Stimulated activated CD4-positive, alpha-beta T cell treated with anti-CD3 and anti-CD28 coated beads, Interleukin-2, amount 100 ng/mL, for 48 hours (primary cell): ENCODE measurements at regions not wholly inside any gene's neighbourhood (a gene's known extent, or its start where the extent isn't known, plus 50 kb on each side); places are given as distances from the start of the nearest gene placed in this dataset.
"Not testable (repeated sequence)": the region's sequence is repeated elsewhere in the genome, so short reads cannot be mapped to it uniquely, and the experiment has no call there.

Experiments used
- DNase-seq, 2 donors: peaks; one replicate each; pipeline ENCODE4 v3.0.0-alpha.2; 2020

GRCh38 chr4:138487230-138487629 lies 245.1 kb upstream of the SLC7A11 start:
- no peak for DNase-seq

- DNase-seq = no peak
These were observed 243.3 kb upstream of the SLC7A11 start for GRCh38 chr4:138485498-138485897.

- DNase-seq = no peak
These were observed 233.0 kb upstream of the SLC7A11 start for GRCh38 chr4:138475116-138475515.

DNA sequence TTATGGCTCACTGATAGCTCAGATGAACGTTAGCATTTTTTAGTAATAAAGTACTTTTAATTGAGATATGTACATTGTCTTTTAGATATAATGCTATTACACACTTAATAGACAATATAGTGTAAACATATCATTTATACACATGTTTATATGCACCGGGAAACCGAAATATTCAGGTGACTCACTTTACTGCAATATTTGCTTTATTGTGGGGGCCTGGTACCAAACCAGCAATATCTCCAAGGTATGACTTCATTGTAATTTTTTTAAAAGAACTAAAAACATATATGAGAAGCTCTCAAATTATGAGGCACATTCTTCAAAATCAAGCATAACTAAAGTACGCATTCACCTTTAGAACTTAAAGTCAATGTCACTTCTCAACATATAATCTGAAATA lies 231.2 kb upstream of the SLC7A11 start:
- DNase-seq = no peak

DNA sequence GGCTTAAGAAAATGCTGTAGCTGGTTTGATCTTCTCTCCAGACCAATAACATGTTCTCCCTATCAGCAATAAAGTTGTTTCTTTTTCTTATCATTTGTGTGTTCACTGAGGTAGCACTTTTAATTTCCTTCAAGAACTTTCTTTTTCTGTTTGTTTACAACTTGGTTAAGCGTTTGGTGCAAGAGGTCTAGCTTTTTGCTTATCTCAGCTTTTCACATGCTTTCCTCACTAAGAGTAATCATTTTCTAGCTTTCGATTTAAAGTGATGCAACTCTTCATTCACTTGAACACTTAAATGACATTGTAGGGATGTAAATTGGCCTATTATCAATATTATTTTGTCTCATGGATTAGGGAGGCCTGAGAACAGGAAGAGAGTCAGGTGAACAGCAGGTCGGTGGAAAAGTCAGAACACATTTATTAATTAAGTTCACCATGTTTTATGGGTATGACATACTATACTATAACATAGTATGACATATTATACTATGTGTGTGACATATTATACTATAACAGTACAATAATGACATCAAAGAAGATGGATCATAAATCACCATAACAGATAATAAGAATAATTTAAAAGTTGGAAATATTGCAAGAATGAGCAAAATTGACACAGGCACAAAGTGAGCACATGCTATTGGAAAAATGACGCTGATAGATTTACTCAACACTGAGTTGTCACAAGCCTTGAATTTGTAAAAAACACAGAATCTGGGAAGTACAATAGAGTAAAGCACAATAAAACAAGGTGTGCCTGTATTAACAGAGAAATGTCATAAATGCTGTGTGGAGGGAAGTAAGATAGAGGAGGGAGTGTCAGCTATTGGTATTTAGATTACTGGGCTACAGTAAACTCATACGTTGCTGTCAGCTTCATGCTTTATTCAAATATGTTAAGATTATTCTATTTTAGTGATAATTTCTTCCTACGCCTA lies 218.6 kb upstream of the SLC7A11 start:
- DNase-seq = no peak

DNA sequence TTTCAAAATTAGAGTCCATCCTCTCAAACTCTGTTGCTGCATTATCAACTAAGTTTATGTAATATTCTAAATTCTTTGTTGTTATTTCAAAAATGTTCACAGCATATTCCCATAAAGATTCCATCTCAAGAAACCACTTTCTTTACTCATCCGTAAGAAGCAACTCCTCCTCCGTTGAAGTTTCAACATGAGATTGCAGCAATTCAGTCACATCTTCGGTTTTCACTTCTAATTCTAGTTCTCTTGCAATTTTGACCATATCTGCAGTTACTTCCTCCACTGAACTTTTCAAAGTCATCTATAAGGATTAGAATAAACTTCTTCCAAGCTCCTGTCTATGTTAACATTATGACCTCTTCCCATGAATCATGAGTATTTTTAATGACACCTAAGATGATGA lies 216.6 kb upstream of the SLC7A11 start:
- no peak for DNase-seq

- not testable (repeated sequence) for DNase-seq
These were observed 214.2 kb upstream of the SLC7A11 start for GRCh38 chr4:138456349-138456748.

DNA sequence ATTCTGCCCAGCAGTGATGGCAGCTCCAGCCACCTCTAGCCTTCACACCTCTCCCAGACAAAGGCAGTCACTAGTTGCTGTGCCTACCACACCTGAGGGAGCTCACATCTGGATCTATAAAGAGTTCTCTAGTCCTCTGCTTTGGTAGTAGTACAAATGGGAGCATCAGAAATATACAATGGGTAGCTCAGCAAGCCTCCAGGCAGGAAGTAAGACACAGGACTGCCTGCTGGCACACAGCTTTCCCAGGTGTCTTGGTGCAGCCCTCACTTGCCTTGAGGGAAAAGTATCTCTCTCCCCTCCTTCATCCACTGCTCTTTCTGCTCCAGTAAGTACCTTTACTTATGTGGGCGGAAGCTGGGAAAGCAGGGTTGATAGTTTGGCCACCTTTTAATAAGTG lies 212.9 kb upstream of the SLC7A11 start:
- DNase-seq = no peak

DNA sequence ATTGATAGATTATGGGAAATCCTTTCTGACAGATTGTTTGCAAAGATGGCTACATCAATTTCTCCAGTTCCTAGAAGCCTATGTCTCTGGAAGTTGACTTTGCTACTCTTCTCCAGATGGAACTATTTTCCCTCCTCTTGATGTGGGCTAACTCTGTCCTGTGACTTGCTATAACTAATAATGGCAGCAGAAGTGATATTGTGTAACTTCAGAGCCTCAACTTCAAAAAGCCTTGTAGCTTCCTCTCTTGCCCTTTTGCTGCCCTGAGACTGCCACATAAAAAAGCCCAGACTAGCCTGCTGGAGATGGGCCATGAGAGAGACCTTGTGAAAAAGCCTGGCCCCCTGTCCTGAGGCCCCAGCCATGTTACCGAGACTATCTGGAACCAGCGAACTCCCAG lies 210.7 kb upstream of the SLC7A11 start:
- DNase-seq = no peak

DNA sequence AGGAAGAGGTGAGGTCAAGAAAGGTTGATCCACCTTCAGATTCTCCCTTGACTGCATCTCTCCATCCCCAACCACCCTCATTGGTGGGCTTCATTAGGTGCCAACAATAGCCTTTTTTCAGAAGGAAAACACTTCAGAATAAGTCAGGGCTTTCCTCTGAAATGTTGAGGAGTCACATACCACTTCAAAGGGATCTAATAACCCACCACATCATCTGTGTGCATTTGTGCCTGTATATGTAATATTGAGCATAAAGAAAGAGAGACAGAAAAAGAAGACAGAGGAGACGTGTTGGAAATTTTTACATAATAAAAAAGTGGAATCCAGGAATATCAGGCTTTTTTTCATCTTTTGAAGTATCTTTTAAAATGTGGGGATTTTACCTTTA lies 209.1 kb upstream of the SLC7A11 start:
- DNase-seq = no peak

DNA sequence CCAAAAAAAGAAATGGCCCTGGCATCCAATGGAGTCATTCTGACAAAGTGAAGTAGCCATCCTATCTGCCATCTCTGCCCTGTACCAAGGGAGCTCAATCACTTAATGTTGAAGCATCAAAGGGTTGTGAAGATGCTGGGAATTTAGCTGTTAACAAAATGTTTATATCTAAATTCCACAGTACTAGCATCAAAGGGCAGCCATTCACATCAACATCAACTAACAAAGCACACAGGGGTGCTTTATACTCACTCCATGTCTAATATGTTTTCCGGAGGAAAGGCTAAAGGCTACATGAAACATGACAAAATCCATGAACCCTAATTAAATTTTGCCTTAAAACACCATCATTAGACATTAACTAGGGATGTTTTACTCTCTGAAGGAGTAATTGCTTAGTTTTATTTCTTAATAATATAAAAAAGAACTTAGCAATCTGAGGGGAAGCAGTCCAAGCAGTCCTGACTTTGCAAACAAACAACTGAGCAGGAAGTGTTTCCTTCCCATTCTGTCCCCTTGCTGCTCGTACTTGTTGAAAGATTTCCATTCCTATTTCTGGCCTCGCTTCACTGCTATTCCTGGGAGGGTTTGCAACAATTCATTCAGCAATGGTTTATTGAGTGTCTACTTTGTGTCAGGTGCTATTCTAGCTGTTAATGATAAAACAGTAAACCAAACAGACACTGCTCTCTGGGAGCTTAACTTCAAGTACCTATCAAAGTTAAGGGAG lies 208.6 kb upstream of the SLC7A11 start:
- no peak for DNase-seq

DNA sequence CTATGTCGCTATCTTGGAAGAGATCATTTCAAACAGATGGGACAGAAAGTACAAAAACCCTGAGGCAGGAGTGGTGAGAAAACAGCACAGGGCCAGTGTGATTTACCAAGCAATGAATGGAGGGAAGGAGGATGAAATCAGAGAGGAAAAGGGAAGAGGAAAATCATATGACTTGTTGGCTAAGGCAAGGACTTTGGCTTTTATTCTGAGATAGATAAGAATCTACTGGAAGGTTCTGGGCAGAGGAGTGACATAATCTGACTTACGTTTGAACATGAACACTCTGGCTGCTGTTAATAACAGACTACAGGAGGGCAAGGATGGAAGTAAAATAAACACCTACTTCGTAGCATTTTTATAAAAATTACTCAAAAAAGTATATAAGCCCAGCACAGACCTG lies 207.8 kb upstream of the SLC7A11 start:
- DNase-seq = no peak

- DNase-seq = no peak
These were observed 206.0 kb upstream of the SLC7A11 start for GRCh38 chr4:138448169-138448568.

- no peak for DNase-seq
These were observed 204.3 kb upstream of the SLC7A11 start for GRCh38 chr4:138446456-138446855.

DNA sequence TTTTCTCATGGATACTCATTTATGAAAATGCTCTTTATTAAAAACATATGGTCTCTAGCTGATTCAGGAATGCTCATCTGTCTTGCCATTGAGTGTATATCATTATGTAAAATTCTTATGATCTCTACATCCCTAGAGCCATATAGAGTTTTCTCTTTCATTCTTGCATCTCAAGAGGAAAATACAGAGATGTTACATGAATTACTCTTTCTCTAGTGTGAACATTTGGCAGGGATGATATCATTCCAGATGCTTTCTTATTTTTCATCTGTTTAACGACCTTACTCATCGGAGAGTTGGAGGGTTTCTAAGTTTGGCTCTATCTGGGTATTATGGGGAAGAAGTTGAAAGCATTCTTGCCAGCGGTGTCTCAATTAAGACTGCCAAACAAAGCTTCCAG lies 202.9 kb upstream of the SLC7A11 start:
- no peak for DNase-seq

DNA sequence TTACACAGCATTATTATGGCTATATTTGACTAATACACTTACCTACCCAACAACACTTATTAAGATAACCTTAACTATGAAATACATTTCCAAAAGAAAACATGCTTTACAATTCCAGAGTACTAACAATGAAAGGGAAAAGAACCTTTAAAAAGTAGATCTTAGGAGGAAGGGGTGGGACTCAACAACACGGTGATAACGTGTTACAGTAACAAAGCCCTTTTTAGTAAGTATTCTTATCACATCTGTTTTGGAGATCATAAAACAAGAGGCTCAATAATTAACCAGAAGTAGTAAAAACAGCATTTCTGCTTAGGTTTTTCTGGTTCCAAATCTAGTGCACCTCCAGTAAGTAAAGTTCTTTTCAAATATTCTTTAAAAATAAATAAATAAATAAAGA lies 202.1 kb upstream of the SLC7A11 start:
- DNase-seq = no peak

- no peak for DNase-seq
These were observed 197.0 kb upstream of the SLC7A11 start for GRCh38 chr4:138439143-138439581.

DNA sequence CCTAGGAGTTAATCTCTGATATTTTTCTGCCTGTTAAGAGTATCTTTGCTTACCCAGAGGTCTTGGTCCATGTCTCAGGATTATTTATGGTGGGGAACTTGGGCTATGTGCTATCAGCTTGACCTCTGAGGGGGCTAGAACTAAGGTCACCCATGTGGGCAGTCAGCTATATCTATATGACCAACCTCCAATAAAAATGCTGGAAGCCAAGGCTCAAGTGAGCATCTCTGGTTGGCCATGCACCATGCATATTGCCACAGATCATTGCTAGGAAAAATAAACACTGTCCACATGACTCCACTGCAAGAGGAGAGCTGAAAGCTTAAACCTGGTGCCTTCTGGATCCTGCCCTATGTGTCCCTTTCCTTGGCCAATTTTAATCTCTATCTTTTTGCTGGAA lies 196.5 kb upstream of the SLC7A11 start:
- no peak for DNase-seq

- no peak for DNase-seq
These were observed 195.2 kb upstream of the SLC7A11 start for GRCh38 chr4:138437263-138437851.

DNA sequence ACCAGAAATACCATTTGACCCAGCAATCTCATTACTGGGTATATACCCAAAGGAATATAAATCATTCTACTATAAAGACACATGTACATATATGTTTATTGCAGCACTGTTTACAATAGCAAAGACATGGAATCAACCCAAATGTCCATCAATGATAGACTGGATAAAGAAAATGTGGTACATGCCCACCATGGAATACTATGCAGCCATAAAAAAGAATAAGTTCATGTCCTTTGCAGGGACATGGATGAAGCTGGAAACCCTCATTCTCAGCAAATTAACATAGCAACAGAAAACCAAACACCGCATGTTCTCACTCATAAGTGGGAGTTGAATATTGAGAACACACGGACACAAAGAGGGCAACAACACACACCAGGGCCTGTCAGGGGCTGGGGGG lies 193.6 kb upstream of the SLC7A11 start:
- DNase-seq = not testable (repeated sequence)

DNA sequence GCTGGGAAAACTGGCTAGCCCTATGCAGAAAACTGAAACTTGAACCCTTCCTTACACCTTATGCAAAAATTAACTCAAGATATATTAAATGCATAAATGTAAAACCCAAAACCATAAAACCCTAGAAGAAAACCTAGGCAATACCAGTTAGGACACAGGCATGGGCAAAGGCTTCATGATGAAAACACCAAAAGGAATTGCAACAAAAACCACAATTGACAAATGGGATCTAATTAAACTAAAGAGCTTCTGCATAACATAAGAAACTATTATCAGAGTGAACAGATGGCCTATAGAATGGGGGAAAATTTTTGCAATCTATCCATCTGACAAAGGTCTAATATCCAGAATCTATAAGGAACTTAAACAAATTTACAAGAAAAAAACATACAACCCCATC lies 192.9 kb upstream of the SLC7A11 start:
- not testable (repeated sequence) for DNase-seq

- no peak for DNase-seq
These were observed 186.5 kb upstream of the SLC7A11 start for GRCh38 chr4:138428611-138429010.

GRCh38 chr4:138426786-138427185 lies 184.6 kb upstream of the SLC7A11 start:
- no peak for DNase-seq

DNA sequence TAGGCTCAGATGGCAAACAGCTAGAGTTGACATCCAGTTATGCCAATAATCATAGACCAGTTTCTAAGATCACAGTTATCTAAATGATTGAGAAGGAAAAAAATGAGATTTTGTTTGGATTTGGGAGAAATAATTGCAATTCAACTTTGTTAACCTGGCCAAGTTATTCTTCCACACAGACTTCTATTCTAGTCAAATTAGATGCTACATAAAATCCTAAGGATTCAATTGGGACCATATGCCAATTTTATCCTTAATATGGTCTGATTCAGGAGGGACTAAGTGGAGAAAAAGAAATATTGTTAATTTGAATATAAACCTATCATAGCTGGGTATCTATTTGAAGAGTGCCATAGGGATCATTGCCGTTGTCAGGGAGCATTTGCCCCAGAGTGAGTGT lies 178.3 kb upstream of the SLC7A11 start:
- DNase-seq = no peak
